Keratinocyte (primary cell): ENCODE measurements at regions not wholly inside any gene's neighbourhood (a gene's known extent, or its start where the extent isn't known, plus 50 kb on each side); places are given as distances from the start of the nearest gene placed in this dataset.

ENCODE experiments used
- EZH2 ChIP-seq: IDR thresholded peaks from one replicate; pipeline ENCODE4 v1.6.1; 2012; ENCODE audit warnings: inconsistent platforms, mild to moderate bottlenecking, low read length, moderate library complexity
- TF ChIP-seq, protein P1 (sequence below), 3 experiments: IDR thresholded peaks in 1 of 3; conservative IDR thresholded peaks in 1 of 3; optimal IDR thresholded peaks in 1 of 3; 2 replicates in 2 of 3; 3 replicates in 1 of 3; pipeline versions ENCODE3 to v1.5.1; 2011; ENCODE audit warnings: low read length in 3 of 3, mild to moderate bottlenecking in 3 of 3, moderate library complexity in 2 of 3, control low read depth in 1 of 3, inconsistent platforms in 1 of 3; ENCODE audit not compliant: insufficient read depth in 2 of 3; ENCODE audit errors: extremely low read depth in 1 of 3

DNA sequence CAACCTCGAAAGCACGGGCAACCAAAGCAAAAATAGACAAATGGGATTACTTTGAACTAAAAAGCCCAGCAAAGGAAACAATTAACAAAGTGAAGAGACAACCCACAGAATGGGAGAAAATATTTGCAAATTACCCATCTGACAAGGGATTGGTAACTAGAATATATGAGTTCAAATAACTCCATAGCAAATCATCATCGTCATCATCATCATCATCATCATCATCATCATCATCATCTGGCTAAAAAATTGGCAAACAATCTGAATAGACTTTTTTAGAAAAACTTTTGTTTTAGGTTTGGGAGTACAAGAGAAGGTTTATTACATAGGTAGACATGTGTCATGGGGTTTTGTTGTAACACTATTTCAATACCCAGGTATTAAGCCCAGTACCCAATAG lies 1239.3 kb upstream of the FAM98A start:
- TF ChIP-seq, protein P1, sequence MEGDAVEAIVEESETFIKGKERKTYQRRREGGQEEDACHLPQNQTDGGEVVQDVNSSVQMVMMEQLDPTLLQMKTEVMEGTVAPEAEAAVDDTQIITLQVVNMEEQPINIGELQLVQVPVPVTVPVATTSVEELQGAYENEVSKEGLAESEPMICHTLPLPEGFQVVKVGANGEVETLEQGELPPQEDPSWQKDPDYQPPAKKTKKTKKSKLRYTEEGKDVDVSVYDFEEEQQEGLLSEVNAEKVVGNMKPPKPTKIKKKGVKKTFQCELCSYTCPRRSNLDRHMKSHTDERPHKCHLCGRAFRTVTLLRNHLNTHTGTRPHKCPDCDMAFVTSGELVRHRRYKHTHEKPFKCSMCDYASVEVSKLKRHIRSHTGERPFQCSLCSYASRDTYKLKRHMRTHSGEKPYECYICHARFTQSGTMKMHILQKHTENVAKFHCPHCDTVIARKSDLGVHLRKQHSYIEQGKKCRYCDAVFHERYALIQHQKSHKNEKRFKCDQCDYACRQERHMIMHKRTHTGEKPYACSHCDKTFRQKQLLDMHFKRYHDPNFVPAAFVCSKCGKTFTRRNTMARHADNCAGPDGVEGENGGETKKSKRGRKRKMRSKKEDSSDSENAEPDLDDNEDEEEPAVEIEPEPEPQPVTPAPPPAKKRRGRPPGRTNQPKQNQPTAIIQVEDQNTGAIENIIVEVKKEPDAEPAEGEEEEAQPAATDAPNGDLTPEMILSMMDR (optimal IDR thresholded peaks at IDR 0.05 in 1 of 3, IDR thresholded peaks at IDR 0.05 in 1 of 3, conservative IDR thresholded peaks at IDR 0.05 in 1 of 3; ENCODE audit: extremely low read depth in 1 of 3, insufficient read depth in 2 of 3, low read length in 3 of 3), result no peak
- no peak for TF ChIP-seq EZH2
